Panc1 (cell line): ENCODE measurements at regions not wholly inside any gene's neighbourhood (a gene's known extent, or its start where the extent isn't known, plus 50 kb on each side); places are given as distances from the start of the nearest gene placed in this dataset.

Experiments used
- ATAC-seq: fragments of 200-7000 bp; cut with Tn5 transposase; 2 replicates; pipeline ENCODE4 v1.9.1; 2020; ENCODE audit warnings: mild to moderate bottlenecking, moderate library complexity
- BruUV-seq: library from RNA; stranded (reverse); fragments of 400-500 nt; replicated peaks from 2 replicates; lab custom pipeline; 2021; lab: Mats Ljungman, UMichigan
- CTCF ChIA-PET: fragments of 300-600 bp; sonication (Branson Sonifier 250); formaldehyde crosslinking; loops from one replicate; lab custom pipeline; 2022; ENCODE audit warnings: antibody characterized with exemption; lab: Charles Lee
- POLR2A ChIA-PET: fragments of 300-600 bp; sonication (Branson Sonifier 250); formaldehyde crosslinking; loops from one replicate; lab custom pipeline; 2022; ENCODE audit warnings: antibody characterized with exemption; lab: Charles Lee
- DNase-seq: peaks from one replicate; pipeline ENCODE4 v3.0.0-alpha.2; 2010; ENCODE audit warnings: low read depth, low spot score
- H3K27ac ChIP-seq: 2 replicates; pipeline ENCODE4 v1.5.1; 2011; ENCODE audit warnings: mild to moderate bottlenecking, low read length, inconsistent platforms
- H3K27me3 ChIP-seq: fragments of 200-500 bp; sonication (Bioruptor generic); 2 replicates; pipeline ENCODE4 v1.6.0; 2014; ENCODE audit warnings: low read length, inconsistent platforms; ENCODE audit not compliant: control insufficient read depth, insufficient read depth
- H3K36me3 ChIP-seq: fragments of 200-500 bp; sonication (Bioruptor generic); 2 replicates; pipeline ENCODE4 v1.5.1; 2014; ENCODE audit warnings: inconsistent platforms, mild to moderate bottlenecking, low read length, moderate library complexity; ENCODE audit not compliant: control insufficient read depth, insufficient read depth
- H3K4me1 ChIP-seq: 2 replicates; pipeline ENCODE4 v1.5.1; 2011; ENCODE audit warnings: inconsistent platforms, mild to moderate bottlenecking, low read length, moderate library complexity; ENCODE audit not compliant: control insufficient read depth, insufficient read depth
- H3K4me3 ChIP-seq, 2 experiments: 2 replicates each; pipeline ENCODE4 v1.5.1; 2011 to 2012; ENCODE audit warnings: low read depth in 2 of 2, low read length in 2 of 2, mild to moderate bottlenecking in 2 of 2, inconsistent platforms in 1 of 2, moderate library complexity in 1 of 2
- H3K9me3 ChIP-seq: fragments of 200-500 bp; sonication (Bioruptor generic); 2 replicates; pipeline ENCODE4 v1.5.1; 2014; ENCODE audit warnings: low read depth, mild to moderate bottlenecking, inconsistent platforms, low read length, moderate library complexity; ENCODE audit not compliant: control insufficient read depth, insufficient read depth
- POLR2AphosphoS5 ChIP-seq: IDR thresholded peaks from 2 replicates; pipeline ENCODE4 v1.6.1; 2012; ENCODE audit warnings: mild to moderate bottlenecking, low read depth, low read length, moderate library complexity
- SIN3A ChIP-seq: IDR thresholded peaks from 2 replicates; pipeline ENCODE4 v1.6.1; 2012; ENCODE audit warnings: low read depth, mild to moderate bottlenecking, low read length, moderate library complexity, borderline replicate concordance; ENCODE audit not compliant: insufficient read depth
- TCF7L2 ChIP-seq: IDR thresholded peaks from 2 replicates; pipeline ENCODE4 v1.6.1; 2011; ENCODE audit warnings: mild to moderate bottlenecking, low read depth, low read length, inconsistent platforms
- in situ Hi-C: cut with HindIII; loops from 2 replicates; pipeline ENCODE4 v1.10.0; 2016; ENCODE audit warnings: low sequenced_read_pairs, low pct_unique_long_range_greater_than_20kb
- intact Hi-C: fragments of 100-400 bp; cut with micrococcal nuclease; formaldehyde crosslinking; loops from one replicate; pipeline ENCODE4 v1.10.0; 2022; ENCODE audit not compliant: unreplicated experiment
- TF ChIP-seq, protein P1 (sequence below), 2 experiments: IDR thresholded peaks; 2 replicates each; pipeline ENCODE4 v1.6.1; 2011 to 2012; ENCODE audit warnings: low read depth in 2 of 2, control low read depth in 1 of 2, low read length in 1 of 2, mild to moderate bottlenecking in 1 of 2, moderate library complexity in 1 of 2; ENCODE audit not compliant: insufficient read depth in 1 of 2
- TF ChIP-seq, protein P2 (sequence below): fragments of 450-650 bp; IDR thresholded peaks from 2 replicates; pipeline ENCODE4 v1.5.1; 2017; ENCODE audit warnings: mild to moderate bottlenecking

DNA sequence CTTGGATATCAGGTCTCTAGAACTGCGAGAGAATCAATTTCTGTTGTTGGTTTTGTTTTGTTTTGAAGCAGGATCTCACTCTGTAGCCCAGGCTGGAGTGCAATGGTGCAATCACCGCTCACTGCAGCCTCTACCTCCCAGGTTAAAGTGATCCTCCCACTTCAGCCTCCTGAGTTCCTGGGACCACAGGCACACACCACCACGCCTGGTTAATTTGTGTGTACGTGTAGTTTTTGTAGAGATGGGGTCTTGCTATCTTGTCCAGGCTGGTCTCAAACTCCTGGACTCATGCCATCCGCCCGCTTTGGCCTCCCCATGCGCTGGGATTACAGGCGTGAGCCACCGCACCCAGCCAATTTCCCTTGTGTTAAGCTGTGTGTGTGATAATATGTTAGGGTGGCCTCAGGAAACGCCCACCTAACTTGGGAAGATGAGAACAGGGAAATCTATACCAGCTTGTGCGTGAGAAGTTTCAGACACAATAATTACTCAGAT is 109.6 kb downstream of the SIK1 start:
- Histone ChIP-seq H3K36me3 (no peaks in the 10 kb centered on the region), H3K9me3 (no peaks in the 10 kb centered on the region), H3K27me3 (no peaks in the 10 kb centered on the region), H3K4me3 (no peak overlapping the region), H3K27ac (no peak overlapping the region), H3K4me1 (no peaks in the 10 kb centered on the region)
- DNase-seq, result no peak
- in situ Hi-C loops (no loop called here), intact Hi-C loops (no loop called here)
- ChIA-PET POLR2A (no interaction called here), CTCF (no interaction called here)
- TF ChIP-seq, protein P1, sequence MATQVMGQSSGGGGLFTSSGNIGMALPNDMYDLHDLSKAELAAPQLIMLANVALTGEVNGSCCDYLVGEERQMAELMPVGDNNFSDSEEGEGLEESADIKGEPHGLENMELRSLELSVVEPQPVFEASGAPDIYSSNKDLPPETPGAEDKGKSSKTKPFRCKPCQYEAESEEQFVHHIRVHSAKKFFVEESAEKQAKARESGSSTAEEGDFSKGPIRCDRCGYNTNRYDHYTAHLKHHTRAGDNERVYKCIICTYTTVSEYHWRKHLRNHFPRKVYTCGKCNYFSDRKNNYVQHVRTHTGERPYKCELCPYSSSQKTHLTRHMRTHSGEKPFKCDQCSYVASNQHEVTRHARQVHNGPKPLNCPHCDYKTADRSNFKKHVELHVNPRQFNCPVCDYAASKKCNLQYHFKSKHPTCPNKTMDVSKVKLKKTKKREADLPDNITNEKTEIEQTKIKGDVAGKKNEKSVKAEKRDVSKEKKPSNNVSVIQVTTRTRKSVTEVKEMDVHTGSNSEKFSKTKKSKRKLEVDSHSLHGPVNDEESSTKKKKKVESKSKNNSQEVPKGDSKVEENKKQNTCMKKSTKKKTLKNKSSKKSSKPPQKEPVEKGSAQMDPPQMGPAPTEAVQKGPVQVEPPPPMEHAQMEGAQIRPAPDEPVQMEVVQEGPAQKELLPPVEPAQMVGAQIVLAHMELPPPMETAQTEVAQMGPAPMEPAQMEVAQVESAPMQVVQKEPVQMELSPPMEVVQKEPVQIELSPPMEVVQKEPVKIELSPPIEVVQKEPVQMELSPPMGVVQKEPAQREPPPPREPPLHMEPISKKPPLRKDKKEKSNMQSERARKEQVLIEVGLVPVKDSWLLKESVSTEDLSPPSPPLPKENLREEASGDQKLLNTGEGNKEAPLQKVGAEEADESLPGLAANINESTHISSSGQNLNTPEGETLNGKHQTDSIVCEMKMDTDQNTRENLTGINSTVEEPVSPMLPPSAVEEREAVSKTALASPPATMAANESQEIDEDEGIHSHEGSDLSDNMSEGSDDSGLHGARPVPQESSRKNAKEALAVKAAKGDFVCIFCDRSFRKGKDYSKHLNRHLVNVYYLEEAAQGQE (IDR thresholded peaks at IDR 0.05; ENCODE audit: insufficient read depth in 1 of 2, low read depth in 2 of 2, low read length in 1 of 2), result no peak
- TF ChIP-seq TCF7L2 (no peak), SIN3A (no peak), POLR2AphosphoS5 (no peak)
- TF ChIP-seq, protein P2, sequence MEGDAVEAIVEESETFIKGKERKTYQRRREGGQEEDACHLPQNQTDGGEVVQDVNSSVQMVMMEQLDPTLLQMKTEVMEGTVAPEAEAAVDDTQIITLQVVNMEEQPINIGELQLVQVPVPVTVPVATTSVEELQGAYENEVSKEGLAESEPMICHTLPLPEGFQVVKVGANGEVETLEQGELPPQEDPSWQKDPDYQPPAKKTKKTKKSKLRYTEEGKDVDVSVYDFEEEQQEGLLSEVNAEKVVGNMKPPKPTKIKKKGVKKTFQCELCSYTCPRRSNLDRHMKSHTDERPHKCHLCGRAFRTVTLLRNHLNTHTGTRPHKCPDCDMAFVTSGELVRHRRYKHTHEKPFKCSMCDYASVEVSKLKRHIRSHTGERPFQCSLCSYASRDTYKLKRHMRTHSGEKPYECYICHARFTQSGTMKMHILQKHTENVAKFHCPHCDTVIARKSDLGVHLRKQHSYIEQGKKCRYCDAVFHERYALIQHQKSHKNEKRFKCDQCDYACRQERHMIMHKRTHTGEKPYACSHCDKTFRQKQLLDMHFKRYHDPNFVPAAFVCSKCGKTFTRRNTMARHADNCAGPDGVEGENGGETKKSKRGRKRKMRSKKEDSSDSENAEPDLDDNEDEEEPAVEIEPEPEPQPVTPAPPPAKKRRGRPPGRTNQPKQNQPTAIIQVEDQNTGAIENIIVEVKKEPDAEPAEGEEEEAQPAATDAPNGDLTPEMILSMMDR, result no peak
- no TSS peak for BruUV-seq
- ATAC-seq, result no peak

DNA sequence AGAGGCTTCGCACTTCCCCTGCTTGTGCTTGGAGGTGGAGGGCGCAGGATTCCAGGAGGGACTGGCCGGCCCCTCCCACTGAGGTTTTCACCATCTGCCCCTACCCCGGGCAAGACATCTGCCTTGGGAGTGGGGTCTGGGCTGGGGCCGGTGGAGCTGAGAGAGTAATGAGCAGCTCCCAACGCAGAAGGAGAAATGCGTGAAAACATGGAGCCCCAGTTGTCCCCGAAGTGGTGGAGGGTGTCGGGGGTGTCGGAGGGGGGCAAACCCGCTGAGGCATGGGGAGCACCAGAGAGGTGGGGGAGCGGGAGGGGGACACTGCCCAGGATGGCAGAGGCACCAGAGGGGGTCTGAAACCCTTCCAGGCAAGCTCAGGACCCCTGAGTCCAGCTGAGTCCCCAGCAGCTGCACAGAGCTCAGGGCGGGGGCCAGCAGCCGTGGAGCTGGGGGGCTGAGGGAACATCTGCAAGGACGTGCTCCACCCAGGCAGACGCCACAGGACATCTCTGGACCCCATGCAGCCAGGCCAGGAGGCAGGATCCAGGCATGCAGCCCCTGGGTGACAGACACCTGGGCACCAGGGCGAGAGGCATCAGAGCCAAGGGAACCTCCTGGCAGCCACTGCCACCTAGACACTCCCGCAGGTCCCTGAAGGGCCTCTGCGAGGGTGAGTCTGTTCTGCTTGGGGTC is 110.6 kb downstream of the SIK1 start:
- in situ Hi-C loops (no loop called here), intact Hi-C loops (no loop called here)
- H3K27me3 ChIP-seq, result no peaks in the 10 kb centered on the region
- DNase-seq (no peak), ATAC-seq (no peak)
- ChIA-PET POLR2A (no interaction called here), CTCF (no interaction called here)
- no peaks in the 10 kb centered on the region for H3K9me3 ChIP-seq
- no peak overlapping the region for H3K27ac ChIP-seq
- H3K4me3 ChIP-seq, result no peak overlapping the region
- H3K4me1 ChIP-seq, result no peaks in the 10 kb centered on the region
- H3K36me3 ChIP-seq, result no peaks in the 10 kb centered on the region
- TF ChIP-seq SIN3A (no peak), POLR2AphosphoS5 (no peak), TCF7L2 (no peak)
- TF ChIP-seq, protein P1 (IDR thresholded peaks at IDR 0.05; ENCODE audit: insufficient read depth in 1 of 2, low read depth in 2 of 2, low read length in 1 of 2), result no peak
- BruUV-seq, result no TSS peak
